Gastrocnemius medialis (tissue), 4 donors: ENCODE measurements at regions not wholly inside any gene's neighbourhood (a gene's known extent, or its start where the extent isn't known, plus 50 kb on each side); places are given as distances from the start of the nearest gene placed in this dataset.
"Not testable (repeated sequence)": the region's sequence is repeated elsewhere in the genome, so short reads cannot be mapped to it uniquely, and the experiment has no call there.

Source experiments
- ATAC-seq, 2 donors: fragments of 150-250 bp; one replicate each; pipeline ENCODE4 v1.9.1; 2016
- DNase-seq, 2 donors: peaks; one replicate each; pipeline ENCODE4 v3.0.0-alpha.2; 2019
- H3K27ac ChIP-seq, 4 donors: fragments of 200-600 bp; sonication (generic); 1 replicate in 1 of 4; 2 replicates in 3 of 4; pipeline ENCODE4 v1.5.1; 2016 to 2018; ENCODE audit warnings: mild to moderate bottlenecking in 2 of 4, moderate library complexity in 1 of 4
- H3K27me3 ChIP-seq, 3 donors: fragments of 200-600 bp; sonication (generic) in 2 of 3; 1 replicate in 1 of 3; 2 replicates in 2 of 3; pipeline versions ENCODE4 v1.5.1 to v1.6.0; 2016 to 2019; ENCODE audit warnings: mild to moderate bottlenecking in 1 of 3, moderate library complexity in 1 of 3
- H3K36me3 ChIP-seq, 2 donors: fragments of 200-600 bp; sonication (generic) in 1 of 2; one replicate each; pipeline ENCODE4 v1.5.1; 2017 to 2018
- H3K4me1 ChIP-seq, 2 donors: fragments of 200-600 bp; sonication (generic) in 1 of 2; one replicate each; pipeline ENCODE4 v1.5.1; 2016 to 2017; ENCODE audit warnings: mild to moderate bottlenecking in 2 of 2
- H3K4me3 ChIP-seq, 4 donors: fragments of 200-600 bp; sonication (generic) in 3 of 4; 1 replicate in 1 of 4; 2 replicates in 3 of 4; pipeline ENCODE4 v1.5.1; 2016 to 2019; ENCODE audit warnings: mild to moderate bottlenecking in 2 of 4
- H3K9me3 ChIP-seq, 3 donors: fragments of 200-600 bp; sonication (generic) in 2 of 3; 1 replicate in 1 of 3; 2 replicates in 2 of 3; pipeline ENCODE4 v1.5.1; 2016 to 2019
- CTCF ChIP-seq, 5 experiments: fragments of 450-650 bp in 3 of 5; fragments of 200-600 bp in 2 of 5; sonication (generic) in 2 of 5; IDR thresholded peaks in 4 of 5; conservative IDR thresholded peaks in 1 of 5; 1 replicate in 4 of 5; 2 replicates in 1 of 5; pipeline ENCODE4 v1.5.1; 2016 to 2019; ENCODE audit warnings: antibody characterized with exemption in 5 of 5, mild to moderate bottlenecking in 3 of 5, moderate library complexity in 3 of 5
- POLR2A ChIP-seq, 2 donors: fragments of 450-650 bp; IDR thresholded peaks; one replicate each; pipeline ENCODE4 v1.6.1; 2017; ENCODE audit warnings: antibody characterized with exemption in 2 of 2, mild to moderate bottlenecking in 2 of 2, moderate library complexity in 2 of 2
- in situ Hi-C, 4 donors: fragments of 200-750 bp; cut with MboI; loops; one replicate each; pipeline versions ENCODE4 v1.15.0 to v1.8.0; 2017; ENCODE audit warnings: low sequenced_read_pairs in 4 of 4
- intact Hi-C: fragments of 100-400 bp; cut with DNase I; formaldehyde crosslinking; loops from one replicate; pipeline ENCODE4 v1.15.1; 2023; ENCODE audit warnings: low total_unique reads

GRCh38 chr14:106662936-106663550 is 1136.7 kb downstream of the TMEM121 start:
- Histone ChIP-seq H3K4me3 (no peak overlapping the region), H3K27ac (no peak overlapping the region), H3K4me1 (no peaks in the 10 kb centered on the region), H3K36me3 (no peaks in the 10 kb centered on the region), H3K27me3 (no peaks in the 10 kb centered on the region), H3K9me3 (no peaks in the 10 kb centered on the region)
- ATAC-seq (no peak), DNase-seq (no peak)
- intact Hi-C loops (no loop called here), in situ Hi-C loops (no loop called here)
- TF ChIP-seq CTCF (IDR thresholded peaks at IDR 0.05 in 4 of 5, conservative IDR thresholded peaks at IDR 0.05 in 1 of 5): no peak

GRCh38 chr14:106663805-106664410 is 1137.5 kb downstream of the TMEM121 start:
- H3K9me3 ChIP-seq, H3K27me3 ChIP-seq, DNase-seq, ATAC-seq, intact Hi-C loops, H3K27ac ChIP-seq, H3K4me3 ChIP-seq, H3K36me3 ChIP-seq, H3K4me1 ChIP-seq, in situ Hi-C loops: not testable (repeated sequence)

GRCh38 chr14:106665814-106666213 is 1139.4 kb downstream of the TMEM121 start:
- ATAC-seq: no peak
- H3K27me3 ChIP-seq: no peaks in the 10 kb centered on the region
- no peaks in the 10 kb centered on the region for H3K4me1 ChIP-seq
- no peak overlapping the region for H3K27ac ChIP-seq
- DNase-seq: no peak
- intact Hi-C loops: no loop called here
- H3K4me3 ChIP-seq: no peak overlapping the region
- H3K9me3 ChIP-seq: no peaks in the 10 kb centered on the region
- in situ Hi-C loops: no loop called here
- no peaks in the 10 kb centered on the region for H3K36me3 ChIP-seq
- TF ChIP-seq CTCF (IDR thresholded peaks at IDR 0.05 in 4 of 5, conservative IDR thresholded peaks at IDR 0.05 in 1 of 5) (no peak), POLR2A (IDR thresholded peaks at IDR 0.05) (no peak)

- no peak overlapping the region for H3K4me3 ChIP-seq
- H3K36me3 ChIP-seq: no peaks in the 10 kb centered on the region
- no peaks in the 10 kb centered on the region for H3K27me3 ChIP-seq
- ATAC-seq (no peak), DNase-seq (no peak)
- H3K9me3 ChIP-seq: no peaks in the 10 kb centered on the region
- in situ Hi-C loops: no loop called here
- H3K4me1 ChIP-seq: no peaks in the 10 kb centered on the region
- no peak for TF ChIP-seq CTCF (IDR thresholded peaks at IDR 0.05 in 4 of 5, conservative IDR thresholded peaks at IDR 0.05 in 1 of 5)
- no peak for TF ChIP-seq POLR2A (IDR thresholded peaks at IDR 0.05)
- intact Hi-C loops: no loop called here
- H3K27ac ChIP-seq: no peak overlapping the region
Measured at GRCh38 chr14:106666341-106666740, 1140.0 kb downstream of the TMEM121 start.

GRCh38 chr14:106670011-106670410 is 1143.6 kb downstream of the TMEM121 start:
- no peak overlapping the region for H3K27ac ChIP-seq
- intact Hi-C loops: no loop called here
- H3K27me3 ChIP-seq: no peaks in the 10 kb centered on the region
- no peak for DNase-seq
- H3K4me3 ChIP-seq: no peak overlapping the region
- H3K9me3 ChIP-seq: no peaks in the 10 kb centered on the region
- TF ChIP-seq POLR2A (IDR thresholded peaks at IDR 0.05): no peak
- TF ChIP-seq CTCF (IDR thresholded peaks at IDR 0.05 in 4 of 5, conservative IDR thresholded peaks at IDR 0.05 in 1 of 5): no peak
- in situ Hi-C loops: no loop called here
- no peak for ATAC-seq
- H3K36me3 ChIP-seq: no peaks in the 10 kb centered on the region
- H3K4me1 ChIP-seq: no peaks in the 10 kb centered on the region

GRCh38 chr14:106674093-106674492 is 1147.7 kb downstream of the TMEM121 start:
- H3K27ac ChIP-seq, H3K4me3 ChIP-seq, H3K27me3 ChIP-seq, ATAC-seq, intact Hi-C loops, DNase-seq, H3K4me1 ChIP-seq, H3K36me3 ChIP-seq, in situ Hi-C loops, H3K9me3 ChIP-seq: not testable (repeated sequence)

- H3K27ac ChIP-seq, H3K27me3 ChIP-seq, DNase-seq, intact Hi-C loops, H3K4me1 ChIP-seq, in situ Hi-C loops, H3K4me3 ChIP-seq, ATAC-seq, H3K36me3 ChIP-seq, H3K9me3 ChIP-seq: not testable (repeated sequence)
Measured at GRCh38 chr14:106674509-106675125, 1148.2 kb downstream of the TMEM121 start.

- DNase-seq, H3K27me3 ChIP-seq, H3K4me1 ChIP-seq, intact Hi-C loops, in situ Hi-C loops, H3K27ac ChIP-seq, H3K36me3 ChIP-seq, ATAC-seq, H3K4me3 ChIP-seq, H3K9me3 ChIP-seq: not testable (repeated sequence)
Measured at GRCh38 chr14:106675716-106676115, 1149.3 kb downstream of the TMEM121 start.
